ENCODE measurements at regions not wholly inside any gene's neighbourhood (a gene's known extent, or its start where the extent isn't known, plus 50 kb on each side); places are given as distances from the start of the nearest gene placed in this dataset.
"Not testable (repeated sequence)": the region's sequence is repeated elsewhere in the genome, so short reads cannot be mapped to it uniquely, and the experiment has no call there.

DNA sequence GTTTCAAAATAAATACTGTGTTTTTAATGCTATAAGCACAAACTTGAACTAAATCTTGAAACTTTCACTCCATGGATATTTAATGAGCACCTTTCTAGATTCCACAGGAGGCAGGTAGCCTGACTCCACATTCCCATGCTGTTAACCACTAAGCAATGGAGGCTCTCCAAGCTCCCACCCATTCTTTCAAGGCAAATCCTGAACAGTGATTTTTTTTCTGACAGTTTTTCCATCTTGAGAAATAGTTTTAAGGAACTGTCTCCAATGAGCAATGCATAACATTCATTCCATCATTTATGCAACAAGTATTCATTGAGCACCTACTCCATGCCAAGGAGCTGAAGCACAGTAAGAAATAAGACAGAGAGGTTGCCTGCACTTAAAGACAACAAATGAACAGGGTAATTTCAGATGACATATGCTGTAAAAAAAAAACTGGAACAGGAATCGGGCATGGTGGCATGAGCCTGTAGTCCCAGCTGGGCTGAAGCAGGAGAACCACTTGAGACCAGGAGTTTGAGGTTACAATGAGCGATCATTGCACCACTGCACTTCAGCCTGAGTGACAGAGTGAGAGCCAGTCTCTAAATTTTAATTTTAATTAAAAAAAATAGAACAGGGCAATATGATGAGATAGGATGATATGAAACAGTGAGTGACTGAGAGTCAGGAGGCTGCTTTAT is 102.3 kb upstream of the CPSF6 start:
- peak; percentile 14 for DNase-seq

DNA sequence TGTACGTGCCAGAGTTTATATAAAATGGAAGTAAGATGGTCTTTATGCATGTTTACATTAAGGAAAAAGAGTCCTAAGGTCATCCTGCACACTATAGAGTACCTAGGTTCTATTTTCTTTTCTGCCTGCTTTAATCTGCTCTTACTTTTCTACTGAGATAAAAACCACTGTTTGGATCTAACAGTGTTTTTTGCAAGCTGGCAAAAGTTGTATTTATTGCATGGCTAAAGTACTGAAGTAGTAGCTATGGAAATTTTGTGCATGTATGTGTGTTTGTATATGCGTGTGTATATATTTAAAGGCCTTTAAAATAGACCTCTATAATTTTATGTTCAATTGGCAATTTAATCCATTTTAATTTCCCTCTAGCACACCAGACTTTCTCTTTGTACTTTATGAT is 98.3 kb upstream of the CPSF6 start:
- no peak for DNase-seq

DNA sequence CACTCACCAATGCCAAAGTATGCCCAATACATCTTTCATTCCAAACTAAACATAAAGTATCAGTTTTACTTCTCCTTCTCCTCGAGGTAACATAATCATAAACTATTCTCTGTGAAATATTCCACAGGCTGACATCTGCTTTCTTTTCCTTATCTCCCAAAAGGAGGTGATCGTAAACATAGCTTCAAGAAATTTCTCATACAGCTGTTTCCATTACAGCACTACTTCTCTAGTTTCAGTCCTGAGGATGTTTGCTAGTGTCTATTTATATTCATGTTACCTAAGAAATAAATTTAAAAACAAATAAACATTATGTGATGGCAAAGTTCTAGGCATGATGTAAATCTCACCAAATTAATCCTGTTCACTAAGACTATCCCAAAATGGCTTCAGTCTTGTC is 90.1 kb upstream of the CPSF6 start:
- no peak for DNase-seq

DNA sequence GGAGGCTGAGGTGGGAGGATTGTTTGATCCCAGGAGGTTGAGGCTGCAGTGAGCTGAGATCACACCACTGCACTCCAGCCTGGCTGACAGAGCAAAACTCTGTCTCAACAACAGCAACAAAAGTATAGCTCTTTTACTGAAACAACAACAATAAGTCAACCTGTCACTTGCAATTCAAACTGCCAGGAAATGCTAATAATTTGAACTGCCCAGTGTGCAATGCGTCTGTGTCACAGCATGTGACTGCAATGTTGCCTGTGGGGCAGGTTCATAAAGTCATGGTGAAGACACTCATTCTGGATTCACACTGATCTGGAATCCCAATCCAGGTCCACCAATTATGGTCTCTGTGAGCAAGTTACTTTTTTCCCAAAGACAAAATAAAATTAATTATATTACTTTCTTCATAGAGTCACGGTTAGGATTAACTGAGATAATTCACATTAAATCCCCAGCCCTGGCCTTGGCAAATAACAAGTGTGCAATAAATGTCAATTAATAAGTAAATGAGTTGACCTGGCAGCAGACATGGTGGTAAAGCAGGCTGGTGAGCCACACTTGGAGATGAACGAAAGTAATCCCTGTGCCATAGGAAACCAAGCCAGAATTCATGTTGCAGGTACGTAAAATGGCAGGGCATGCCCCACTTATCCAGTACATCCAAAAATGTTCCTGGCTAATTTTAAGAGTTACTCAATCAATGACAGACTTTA is 89.1 kb upstream of the CPSF6 start:
- no peak for DNase-seq

DNA sequence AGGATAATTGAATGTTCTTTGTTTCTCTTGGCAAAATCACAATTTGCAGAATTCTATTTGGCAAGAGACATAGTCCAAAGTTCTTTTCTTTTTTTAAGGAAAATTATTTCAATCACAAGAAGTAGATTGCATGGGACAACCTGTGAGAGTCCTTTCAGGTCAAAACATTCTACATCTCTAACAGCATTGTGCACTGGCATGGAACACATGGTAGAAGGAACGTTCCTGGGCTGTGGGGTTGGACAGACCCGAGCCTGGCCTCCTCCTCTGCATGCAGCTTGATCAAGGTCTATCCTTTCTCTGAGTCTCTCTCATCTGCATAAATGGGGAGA is 88.6 kb upstream of the CPSF6 start:
- no peak for DNase-seq

DNA sequence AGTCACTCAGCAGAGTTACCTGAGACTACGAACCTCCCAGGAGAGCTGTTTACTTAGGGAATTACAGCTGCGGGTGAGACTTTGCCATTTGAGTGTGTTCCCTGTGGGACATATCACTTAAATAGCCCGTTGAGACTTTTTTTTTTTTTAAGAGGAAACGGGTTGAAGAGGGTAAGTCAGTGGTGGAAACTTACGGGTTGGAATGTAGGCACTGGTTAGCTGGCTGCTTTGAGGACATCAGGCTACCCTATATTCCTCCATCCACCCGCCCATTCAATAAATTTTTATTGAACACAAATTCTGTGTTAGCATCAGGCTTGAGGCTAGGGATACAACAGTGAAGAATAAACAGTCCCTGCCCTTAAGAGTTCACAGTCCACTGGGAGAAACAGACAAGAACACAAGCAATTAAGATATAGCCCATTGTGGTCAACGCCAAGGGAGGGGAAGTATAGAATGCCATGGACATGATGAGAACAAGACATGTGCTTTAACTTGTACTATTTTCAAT is 88.1 kb upstream of the CPSF6 start:
- peak; percentile 53 for DNase-seq

DNA sequence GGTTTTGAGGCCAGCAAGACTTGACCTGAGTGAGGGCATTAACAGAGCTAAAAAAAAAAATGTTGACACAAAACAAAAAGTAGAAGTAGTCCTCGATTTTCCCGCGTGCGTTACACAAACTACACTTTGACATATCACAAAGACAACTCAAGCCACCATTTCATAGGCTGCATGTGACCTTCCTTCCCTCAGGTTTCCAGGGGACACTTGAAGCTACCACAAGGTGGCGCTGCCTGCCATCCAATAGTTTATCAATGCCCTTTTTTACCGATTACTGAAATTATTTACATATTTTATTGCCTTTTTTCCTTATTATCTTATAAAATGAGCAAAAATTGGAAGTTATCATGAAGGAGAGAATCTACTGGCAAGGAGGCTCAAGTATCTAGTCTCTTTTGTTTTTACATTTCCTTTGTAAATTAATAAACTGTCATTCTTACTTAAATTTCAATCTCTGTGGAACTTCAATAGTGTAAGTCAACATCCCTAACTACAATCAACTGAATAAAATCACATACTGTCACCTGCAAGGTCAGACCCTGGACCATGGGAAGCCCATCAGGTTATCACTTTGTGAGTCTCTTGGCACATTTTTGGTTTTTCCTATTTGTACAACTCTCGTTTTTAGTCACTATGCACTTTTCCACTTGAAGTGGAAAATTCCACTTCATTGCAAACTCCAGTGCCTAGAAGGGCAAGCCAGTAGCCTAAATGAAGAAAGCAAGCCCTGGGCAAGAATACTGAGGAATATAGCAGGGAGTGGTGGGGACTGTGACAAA is 84.6 kb upstream of the CPSF6 start:
- peak; percentile 88 for DNase-seq

DNA sequence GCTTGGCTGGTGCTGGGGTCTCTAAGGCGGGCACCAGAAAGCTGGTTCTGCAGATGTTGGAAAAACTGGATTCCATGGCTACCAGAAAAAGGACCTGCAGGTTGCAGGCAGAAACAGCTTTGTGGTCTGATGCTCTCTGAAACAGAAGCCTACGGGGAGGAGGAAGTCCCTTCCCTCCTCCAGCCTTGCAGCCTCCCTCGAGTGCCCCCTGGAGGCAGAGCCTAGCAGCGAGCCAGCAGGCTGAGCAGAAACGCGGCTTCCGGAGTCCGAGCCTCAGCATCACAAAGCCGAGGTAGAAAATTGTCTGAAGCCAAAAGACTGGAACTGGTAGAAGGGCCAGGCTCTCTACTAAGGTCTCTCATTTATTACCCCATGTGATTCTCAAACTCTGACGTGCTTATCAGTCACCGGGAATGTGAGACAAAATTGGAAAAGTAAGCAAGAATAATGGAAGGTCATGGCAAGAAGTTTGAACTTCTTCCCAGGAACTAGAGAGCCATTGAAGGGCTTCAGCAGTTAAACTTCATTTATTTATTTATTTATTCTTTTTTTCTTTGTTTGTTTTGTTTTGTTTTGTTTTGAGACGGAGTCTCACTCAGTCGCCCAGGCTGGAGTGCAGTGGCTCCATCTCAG is 82.2 kb upstream of the CPSF6 start:
- DNase-seq, result peak; percentile 90

DNA sequence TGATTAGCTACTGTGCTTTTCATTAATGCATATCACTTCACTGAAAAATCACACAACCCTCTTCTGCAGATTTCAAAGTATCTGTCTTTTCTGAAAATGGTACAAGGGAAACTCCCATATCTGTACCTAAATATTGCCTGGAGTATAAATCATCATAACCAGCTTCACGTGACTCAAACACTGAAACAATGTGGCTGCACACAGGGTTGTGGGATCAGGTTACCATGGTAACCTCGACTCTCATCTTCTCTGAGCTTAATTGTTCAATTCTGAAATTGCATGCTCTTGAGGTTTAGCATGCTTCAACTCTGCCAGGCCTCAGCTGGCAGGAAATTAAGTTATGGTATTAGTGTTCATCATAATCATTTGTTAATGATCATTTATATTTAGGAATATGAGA is 77.5 kb upstream of the CPSF6 start:
- DNase-seq, result no peak

DNA sequence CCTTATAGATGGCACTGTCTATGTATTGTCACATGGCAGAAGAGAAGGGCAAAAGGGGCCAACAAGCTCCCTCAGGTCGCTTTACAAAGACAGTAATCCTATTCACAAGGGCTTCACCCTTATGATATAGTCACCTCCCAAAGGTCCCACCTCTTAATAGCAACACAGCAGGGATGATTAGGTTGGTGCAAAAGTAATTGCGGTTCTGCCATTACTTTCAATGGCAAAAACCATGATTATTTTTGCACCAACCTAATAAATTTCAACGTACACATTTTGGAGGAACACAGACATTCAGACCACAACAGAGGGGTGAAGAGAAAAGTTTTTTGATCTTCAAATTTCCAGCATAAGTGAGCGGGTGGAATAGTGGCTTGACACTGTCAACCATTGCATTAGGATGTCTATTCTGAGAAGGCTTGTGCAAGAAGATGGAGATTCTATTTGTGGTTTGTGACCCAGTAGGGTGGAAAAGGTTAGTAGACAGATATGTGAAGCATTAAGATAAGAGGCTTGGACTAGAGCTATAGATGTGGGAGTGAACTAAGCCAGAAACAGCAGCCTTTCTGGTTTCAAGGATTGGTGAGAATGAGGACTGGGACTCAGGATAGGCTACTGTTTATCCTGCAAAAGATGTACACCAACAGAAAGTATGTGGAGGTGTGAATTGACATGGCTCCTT is 75.5 kb upstream of the CPSF6 start:
- no peak for DNase-seq

DNA sequence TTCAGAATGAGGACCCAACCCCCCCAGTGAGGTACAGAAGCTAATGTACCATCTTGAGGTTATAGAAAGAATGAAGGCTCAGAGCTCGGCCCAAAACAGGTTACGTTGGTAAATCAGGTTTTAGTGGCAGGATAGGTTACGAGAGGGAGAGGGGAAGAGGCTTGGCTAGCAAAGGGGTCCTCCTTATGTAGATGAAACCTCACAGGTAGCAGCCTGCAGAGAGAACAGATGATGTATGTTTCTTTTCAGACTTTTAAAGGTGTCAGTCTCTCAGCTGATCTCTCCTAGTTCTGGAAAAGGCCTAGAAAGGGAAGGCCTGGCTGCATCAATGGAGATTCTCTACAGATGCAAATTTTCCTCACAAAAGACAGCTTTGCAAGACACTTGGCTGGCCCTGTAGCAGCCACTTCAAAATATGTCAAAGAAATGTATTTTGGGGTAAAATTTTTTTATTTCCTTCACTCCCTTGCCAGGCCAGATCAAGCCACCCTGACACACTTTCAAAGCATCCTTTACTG is 71.7 kb upstream of the CPSF6 start:
- no peak for DNase-seq

DNA sequence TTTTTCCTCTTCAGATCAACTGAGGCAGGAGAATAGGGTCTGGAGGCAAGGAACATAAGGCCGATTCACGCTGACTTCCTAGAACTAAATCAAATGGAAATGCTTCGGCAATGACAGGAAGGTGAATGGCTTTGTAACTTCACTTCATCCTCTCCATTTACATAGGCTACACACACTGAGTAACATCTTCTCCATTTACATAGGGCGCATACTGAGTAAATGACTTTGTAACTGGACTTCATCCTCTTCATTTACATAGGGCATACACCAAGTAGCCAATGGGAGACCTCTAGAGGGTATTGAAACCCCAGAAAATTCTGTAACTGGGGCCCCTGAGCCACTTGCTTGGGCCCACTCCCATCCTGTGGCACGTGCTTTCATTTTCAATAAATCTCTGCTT is 71.0 kb upstream of the CPSF6 start:
- DNase-seq, result no peak

DNA sequence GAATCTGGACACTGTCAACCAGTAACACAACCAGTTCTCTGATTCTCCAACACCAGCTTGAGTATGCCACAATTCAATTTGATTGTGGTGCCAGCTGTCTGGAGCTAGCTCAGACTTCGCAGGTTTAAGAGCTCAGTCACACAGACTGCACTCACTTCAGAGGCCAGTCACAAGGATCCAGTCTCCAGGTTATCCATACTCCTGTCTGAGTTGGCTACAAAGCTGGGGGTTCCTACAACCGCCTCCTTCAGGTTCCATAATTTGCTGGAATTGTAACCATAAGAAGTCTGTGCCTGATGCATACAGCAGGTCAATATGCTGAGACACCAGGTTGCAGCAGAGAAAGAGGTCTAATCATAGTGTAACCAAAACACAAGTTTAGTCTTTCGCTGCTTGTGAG is 70.5 kb upstream of the CPSF6 start:
- DNase-seq, result no peak

DNA sequence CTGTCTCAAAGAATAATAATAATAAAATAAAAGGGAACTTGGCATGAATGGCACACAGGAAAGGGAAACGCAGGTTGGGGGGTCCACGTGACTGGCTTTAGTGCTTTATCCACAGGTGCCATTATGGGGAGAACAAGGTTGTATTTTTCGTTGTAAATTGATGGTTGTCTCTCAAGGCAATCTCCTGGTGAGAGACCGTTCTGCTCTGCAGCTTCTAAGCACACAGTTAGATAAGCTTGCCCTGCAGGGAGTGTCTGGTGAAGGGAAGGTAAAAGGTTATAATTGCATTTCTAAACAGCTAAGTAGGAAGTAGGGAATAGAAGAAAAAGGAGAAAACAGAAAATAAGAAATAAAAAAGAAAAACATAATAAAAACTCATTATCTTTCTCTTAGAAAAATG is 69.1 kb upstream of the CPSF6 start:
- no peak for DNase-seq

DNA sequence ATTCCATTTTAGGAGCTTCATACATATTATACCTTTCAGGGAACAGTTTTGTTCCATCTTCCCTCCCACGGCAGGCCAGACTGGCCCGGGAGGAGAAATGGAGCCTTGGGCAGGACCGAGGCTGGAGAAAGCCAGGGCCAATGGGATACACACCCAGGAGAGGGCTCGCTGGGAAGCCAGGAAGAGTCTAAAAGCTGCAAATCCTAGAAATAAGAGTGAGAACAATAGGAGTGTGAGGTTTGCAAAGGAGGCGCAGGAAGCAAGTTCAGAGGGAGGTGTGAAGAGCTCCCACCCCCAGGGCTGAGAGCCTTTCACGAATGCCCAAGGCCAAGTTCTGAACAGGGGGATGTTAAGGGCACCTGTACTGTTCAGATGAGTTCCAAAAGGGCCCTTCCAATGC is 67.5 kb upstream of the CPSF6 start:
- no peak for DNase-seq

DNA sequence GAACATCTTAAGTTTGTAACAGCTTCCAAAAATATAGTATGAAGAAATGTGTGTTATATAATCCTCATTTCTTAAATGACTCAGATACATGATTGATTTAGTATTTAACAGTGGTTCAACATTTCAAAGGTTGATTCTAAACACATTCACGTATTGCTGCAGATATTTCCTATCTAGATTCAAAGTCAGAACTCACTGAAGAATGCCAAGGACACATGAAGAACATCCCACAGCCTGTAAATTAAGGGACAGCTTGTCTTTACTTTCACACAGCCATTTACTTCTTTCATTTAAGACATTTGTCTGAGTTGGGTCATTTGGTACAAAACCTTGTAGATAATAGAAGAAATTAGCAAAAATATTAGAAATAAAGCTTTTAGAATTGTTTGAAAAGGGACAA is 66.9 kb upstream of the CPSF6 start:
- no peak for DNase-seq

DNA sequence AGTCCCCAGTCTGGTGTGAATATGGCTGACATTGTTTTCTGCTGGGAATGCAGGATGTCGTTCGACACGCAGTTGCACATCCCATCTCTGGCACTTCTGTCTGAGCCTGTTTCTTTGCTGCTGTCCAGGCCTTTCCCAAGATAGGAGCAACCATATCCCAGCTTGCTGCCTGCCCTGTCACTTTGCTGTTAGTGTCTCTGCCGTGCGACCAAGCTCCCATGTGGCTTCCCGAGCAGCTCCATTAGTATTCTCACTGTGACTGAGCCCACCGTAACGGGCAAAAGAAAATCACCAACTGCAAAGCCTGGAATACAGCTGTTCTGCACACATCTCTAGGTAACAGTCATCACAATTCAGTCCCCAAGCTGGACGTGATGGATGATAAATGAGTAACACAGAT is 66.0 kb upstream of the CPSF6 start:
- no peak for DNase-seq

DNA sequence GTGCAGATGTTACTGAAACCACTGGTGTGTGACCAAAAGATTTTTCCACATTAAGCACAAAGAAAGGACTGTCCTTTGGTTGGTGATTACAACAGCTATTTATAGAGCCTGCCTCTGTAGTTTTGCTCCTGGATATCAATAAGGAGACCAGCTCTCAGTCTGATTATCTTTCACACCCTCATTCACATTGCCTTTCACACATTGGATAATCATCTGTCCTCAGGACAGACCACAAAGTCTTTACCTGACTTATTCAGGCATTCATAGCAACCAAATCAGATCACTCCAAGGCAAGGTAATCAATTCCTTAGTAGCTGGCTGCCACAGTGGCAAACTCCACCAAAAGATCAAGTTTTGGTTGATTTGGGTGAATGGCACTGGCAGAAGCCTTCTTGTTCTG is 59.6 kb upstream of the CPSF6 start:
- DNase-seq, result no peak

DNA sequence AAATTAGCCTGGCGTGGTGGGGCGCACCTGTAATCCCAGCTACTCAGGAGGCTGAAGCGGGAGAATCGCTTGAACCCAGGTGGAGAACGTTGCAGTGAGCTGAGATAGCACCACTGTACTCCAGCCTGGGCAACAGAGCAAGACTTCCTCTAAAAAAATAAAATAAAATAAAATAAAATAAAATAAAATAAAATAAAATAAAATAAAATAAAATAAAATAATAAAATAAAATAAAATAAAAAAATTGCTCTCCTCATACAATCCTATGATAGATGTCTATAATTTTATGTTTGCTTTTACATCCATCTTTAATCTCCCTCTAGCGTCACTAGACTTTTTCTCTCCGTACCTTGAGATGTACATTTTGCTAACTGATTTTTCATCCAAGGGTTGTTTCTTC is 51.8 kb upstream of the CPSF6 start:
- DNase-seq, result not testable (repeated sequence)

DNA sequence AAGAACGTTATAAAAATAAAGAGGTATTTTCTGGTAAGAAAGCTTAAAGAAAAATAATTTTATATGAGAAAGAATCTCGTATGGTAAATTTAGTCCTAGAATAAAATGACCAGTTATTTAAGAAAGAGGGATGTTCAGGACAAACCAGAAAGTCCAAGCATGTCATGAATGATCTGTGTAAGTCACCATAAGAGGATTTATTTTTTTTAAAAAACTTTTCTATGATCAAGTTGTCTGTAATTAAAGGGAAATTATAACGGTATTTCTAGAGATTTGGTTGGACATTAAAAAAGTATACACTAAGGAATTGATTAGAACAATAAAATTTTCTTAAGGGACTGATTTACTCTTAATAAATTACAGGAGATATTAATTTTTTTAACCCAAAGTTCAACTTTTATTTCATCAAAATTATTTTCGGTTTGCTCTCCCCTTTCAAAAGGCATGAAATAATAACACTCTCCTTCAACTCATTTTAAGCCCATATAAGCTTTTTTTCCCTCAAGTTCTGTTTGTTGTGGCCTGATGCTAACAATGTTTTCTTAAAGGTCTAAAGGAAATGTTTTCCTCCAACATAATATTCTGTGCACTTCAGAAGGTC is 49.9 kb upstream of the CPSF6 start:
- DNase-seq, result no peak

All from NCI-H510A treated with DMSO at 0.1 percent for 48 hours (cell line).